ENCODE measurements at regions not wholly inside any gene's neighbourhood (a gene's known extent, or its start where the extent isn't known, plus 50 kb on each side); places are given as distances from the start of the nearest gene placed in this dataset.

DNA sequence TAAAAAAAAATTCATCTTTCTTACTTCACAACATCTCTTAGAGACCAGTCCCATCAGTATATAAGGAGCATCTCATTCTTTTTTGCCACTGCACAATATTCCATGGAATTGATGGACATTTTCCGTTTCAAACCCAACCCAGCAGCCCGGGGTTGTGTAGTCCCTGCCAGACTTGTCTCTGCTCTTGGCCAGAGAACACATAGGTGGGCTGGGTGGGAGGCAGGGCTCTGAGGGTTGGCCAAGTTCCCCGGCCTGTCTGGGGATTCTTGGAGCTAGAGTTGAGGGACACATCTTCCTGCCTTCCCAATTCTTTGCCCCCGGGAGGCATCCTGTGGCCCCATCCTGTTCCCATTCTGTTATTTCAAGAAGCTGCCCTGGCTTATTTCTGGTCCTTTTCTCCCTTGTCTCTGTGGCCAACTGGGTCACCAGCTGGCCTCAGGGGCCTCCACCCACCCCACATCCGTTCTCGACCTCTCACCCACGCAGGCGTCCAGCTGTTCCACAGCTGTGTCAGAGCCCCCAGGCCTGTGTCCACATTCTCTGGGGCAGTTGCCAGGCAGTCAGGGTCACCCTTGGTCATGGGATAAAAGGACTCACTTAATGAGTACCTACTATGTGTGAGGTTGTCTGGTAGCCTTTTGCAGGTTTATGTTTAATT lies 52.0 kb upstream of the CCDC63 start:
- peak; percentile 70 for DNase-seq (ENCODE audit: low read depth)

DNA sequence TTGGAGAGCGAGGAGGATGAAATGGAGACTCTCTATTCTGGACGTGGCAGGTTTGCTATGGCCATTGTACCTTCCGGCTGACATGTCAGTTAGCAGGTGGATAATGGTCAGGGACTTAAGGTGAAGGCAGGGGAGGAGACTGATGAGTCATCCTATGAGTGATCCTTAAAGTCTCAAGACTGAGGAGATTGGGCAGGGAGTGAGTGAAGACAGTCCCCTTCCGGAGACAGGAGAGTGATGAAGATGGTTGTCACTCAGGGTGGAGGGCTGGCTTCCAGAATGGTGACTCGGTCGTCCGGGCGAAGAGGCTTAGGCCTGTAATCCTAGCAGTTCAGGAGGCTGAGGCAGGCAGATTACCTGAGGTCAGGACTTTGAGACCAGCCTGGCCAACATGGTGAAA lies 49.8 kb upstream of the CCDC63 start:
- no peak for DNase-seq (ENCODE audit: low read depth)
